ENCODE measurements at regions not wholly inside any gene's neighbourhood (a gene's known extent, or its start where the extent isn't known, plus 50 kb on each side); places are given as distances from the start of the nearest gene placed in this dataset.
"Not testable (repeated sequence)": the region's sequence is repeated elsewhere in the genome, so short reads cannot be mapped to it uniquely, and the experiment has no call there.

GRCh38 chr17:27105636-27106035, 188.3 kb upstream of the WSB1 start:
- no peak for TF ChIP-seq CTCF (IDR thresholded peaks at IDR 0.05; ENCODE audit: control insufficient read depth, extremely low read depth, insufficient read depth)
- H3K4me3 ChIP-seq (ENCODE audit: low read depth, low read length), result no peak overlapping the region
- DNase-seq (ENCODE audit: low read depth), result no peak

GRCh38 chr17:27106347-27106981, 187.4 kb upstream of the WSB1 start:
- no peak overlapping the region for H3K4me3 ChIP-seq (ENCODE audit: low read depth, low read length)
- TF ChIP-seq CTCF (IDR thresholded peaks at IDR 0.05; ENCODE audit: control insufficient read depth, extremely low read depth, insufficient read depth), result no peak
- no peak for DNase-seq (ENCODE audit: low read depth)

- DNase-seq (ENCODE audit: low read depth), result no peak
- no peak for TF ChIP-seq CTCF (IDR thresholded peaks at IDR 0.05; ENCODE audit: control insufficient read depth, extremely low read depth, insufficient read depth)
- no peak overlapping the region for H3K4me3 ChIP-seq (ENCODE audit: low read depth, low read length)
Observed at GRCh38 chr17:27106982-27107360, 186.9 kb upstream of the WSB1 start.

GRCh38 chr17:27107386-27108328, 186.3 kb upstream of the WSB1 start:
- DNase-seq (ENCODE audit: low read depth); H3K4me3 ChIP-seq (ENCODE audit: low read depth, low read length): not testable (repeated sequence)

GRCh38 chr17:27109346-27109745, 184.6 kb upstream of the WSB1 start:
- H3K4me3 ChIP-seq (ENCODE audit: low read depth, low read length), result no peak overlapping the region
- no peak for DNase-seq (ENCODE audit: low read depth)
- no peak for TF ChIP-seq CTCF (IDR thresholded peaks at IDR 0.05; ENCODE audit: control insufficient read depth, extremely low read depth, insufficient read depth)

GRCh38 chr17:27153005-27153404, 140.9 kb upstream of the WSB1 start:
- no peak for DNase-seq (ENCODE audit: low read depth)

More at GRCh38 chr17:27153005-27153404, 140.9 kb upstream of the WSB1 start:
- no peak for TF ChIP-seq CTCF (IDR thresholded peaks at IDR 0.05; ENCODE audit: control insufficient read depth, extremely low read depth, insufficient read depth)
- H3K4me3 ChIP-seq (ENCODE audit: low read depth, low read length), result no peak overlapping the region
